Panc1 (cell line): ENCODE measurements at regions not wholly inside any gene's neighbourhood (a gene's known extent, or its start where the extent isn't known, plus 50 kb on each side); places are given as distances from the start of the nearest gene placed in this dataset.
A peak's percentile ranks its signal among the peaks of the same experiment; 100 is the strongest.

Experiments used
- ATAC-seq: fragments of 200-7000 bp; cut with Tn5 transposase; 2 replicates; pipeline ENCODE4 v1.9.1; 2020; ENCODE audit warnings: mild to moderate bottlenecking, moderate library complexity
- BruUV-seq: library from RNA; stranded (reverse); fragments of 400-500 nt; replicated peaks from 2 replicates; lab custom pipeline; 2021; lab: Mats Ljungman, UMichigan
- CTCF ChIA-PET: fragments of 300-600 bp; sonication (Branson Sonifier 250); formaldehyde crosslinking; loops from one replicate; lab custom pipeline; 2022; ENCODE audit warnings: antibody characterized with exemption; lab: Charles Lee
- POLR2A ChIA-PET: fragments of 300-600 bp; sonication (Branson Sonifier 250); formaldehyde crosslinking; loops from one replicate; lab custom pipeline; 2022; ENCODE audit warnings: antibody characterized with exemption; lab: Charles Lee
- DNase-seq: peaks from one replicate; pipeline ENCODE4 v3.0.0-alpha.2; 2010; ENCODE audit warnings: low read depth, low spot score
- H3K27ac ChIP-seq: 2 replicates; pipeline ENCODE4 v1.5.1; 2011; ENCODE audit warnings: mild to moderate bottlenecking, low read length, inconsistent platforms
- H3K27me3 ChIP-seq: fragments of 200-500 bp; sonication (Bioruptor generic); 2 replicates; pipeline ENCODE4 v1.6.0; 2014; ENCODE audit warnings: low read length, inconsistent platforms; ENCODE audit not compliant: control insufficient read depth, insufficient read depth
- H3K36me3 ChIP-seq: fragments of 200-500 bp; sonication (Bioruptor generic); 2 replicates; pipeline ENCODE4 v1.5.1; 2014; ENCODE audit warnings: inconsistent platforms, mild to moderate bottlenecking, low read length, moderate library complexity; ENCODE audit not compliant: control insufficient read depth, insufficient read depth
- H3K4me1 ChIP-seq: 2 replicates; pipeline ENCODE4 v1.5.1; 2011; ENCODE audit warnings: inconsistent platforms, mild to moderate bottlenecking, low read length, moderate library complexity; ENCODE audit not compliant: control insufficient read depth, insufficient read depth
- H3K4me3 ChIP-seq, 2 experiments: 2 replicates each; pipeline ENCODE4 v1.5.1; 2011 to 2012; ENCODE audit warnings: low read depth in 2 of 2, low read length in 2 of 2, mild to moderate bottlenecking in 2 of 2, inconsistent platforms in 1 of 2, moderate library complexity in 1 of 2
- H3K9me3 ChIP-seq: fragments of 200-500 bp; sonication (Bioruptor generic); 2 replicates; pipeline ENCODE4 v1.5.1; 2014; ENCODE audit warnings: low read depth, mild to moderate bottlenecking, inconsistent platforms, low read length, moderate library complexity; ENCODE audit not compliant: control insufficient read depth, insufficient read depth
- CTCF ChIP-seq: fragments of 450-650 bp; IDR thresholded peaks from 2 replicates; pipeline ENCODE4 v1.5.1; 2017; ENCODE audit warnings: mild to moderate bottlenecking
- POLR2AphosphoS5 ChIP-seq: IDR thresholded peaks from 2 replicates; pipeline ENCODE4 v1.6.1; 2012; ENCODE audit warnings: mild to moderate bottlenecking, low read depth, low read length, moderate library complexity
- SIN3A ChIP-seq: IDR thresholded peaks from 2 replicates; pipeline ENCODE4 v1.6.1; 2012; ENCODE audit warnings: low read depth, mild to moderate bottlenecking, low read length, moderate library complexity, borderline replicate concordance; ENCODE audit not compliant: insufficient read depth
- TCF7L2 ChIP-seq: IDR thresholded peaks from 2 replicates; pipeline ENCODE4 v1.6.1; 2011; ENCODE audit warnings: mild to moderate bottlenecking, low read depth, low read length, inconsistent platforms
- in situ Hi-C: cut with HindIII; loops from 2 replicates; pipeline ENCODE4 v1.10.0; 2016; ENCODE audit warnings: low sequenced_read_pairs, low pct_unique_long_range_greater_than_20kb
- intact Hi-C: fragments of 100-400 bp; cut with micrococcal nuclease; formaldehyde crosslinking; loops from one replicate; pipeline ENCODE4 v1.10.0; 2022; ENCODE audit not compliant: unreplicated experiment
- TF ChIP-seq, protein P1 (sequence below), 2 experiments: IDR thresholded peaks; 2 replicates each; pipeline ENCODE4 v1.6.1; 2011 to 2012; ENCODE audit warnings: low read depth in 2 of 2, control low read depth in 1 of 2, low read length in 1 of 2, mild to moderate bottlenecking in 1 of 2, moderate library complexity in 1 of 2; ENCODE audit not compliant: insufficient read depth in 1 of 2

DNA sequence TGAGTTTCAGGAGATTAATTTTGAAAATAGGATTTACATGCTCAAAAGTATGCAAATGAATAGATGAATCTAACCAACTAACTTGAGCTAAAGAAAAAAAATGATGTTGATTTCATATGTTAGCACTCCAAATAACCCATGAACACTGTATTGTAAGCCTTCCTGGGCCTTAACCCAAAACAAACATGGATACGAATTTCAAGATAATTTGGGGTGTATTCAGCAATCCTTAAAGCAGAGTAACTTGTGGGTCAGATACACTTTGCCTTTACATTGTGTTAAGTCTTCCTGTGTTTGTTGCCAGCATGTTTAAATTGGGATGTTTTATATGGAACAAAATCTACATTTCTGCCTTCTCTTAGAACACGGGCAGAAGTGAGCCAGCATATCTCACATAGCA is 124.2 kb upstream of the WDR11 start:
- in situ Hi-C loops: no loop called here
- no peaks in the 10 kb centered on the region for H3K4me1 ChIP-seq
- H3K4me3 ChIP-seq: no peak overlapping the region
- DNase-seq: no peak
- intact Hi-C loops: no loop called here
- ChIA-PET POLR2A (interaction anchor here (0.5 kb wide), 1 partner anchor 47 kb away, joined by 8 read pairs; no protein-coding TSS in a partner anchor), CTCF (no interaction called here)
- TF ChIP-seq TCF7L2: no peak
- no peak for TF ChIP-seq SIN3A
- no peak for TF ChIP-seq POLR2AphosphoS5
- TF ChIP-seq CTCF: no peak
- TF ChIP-seq, protein P1, sequence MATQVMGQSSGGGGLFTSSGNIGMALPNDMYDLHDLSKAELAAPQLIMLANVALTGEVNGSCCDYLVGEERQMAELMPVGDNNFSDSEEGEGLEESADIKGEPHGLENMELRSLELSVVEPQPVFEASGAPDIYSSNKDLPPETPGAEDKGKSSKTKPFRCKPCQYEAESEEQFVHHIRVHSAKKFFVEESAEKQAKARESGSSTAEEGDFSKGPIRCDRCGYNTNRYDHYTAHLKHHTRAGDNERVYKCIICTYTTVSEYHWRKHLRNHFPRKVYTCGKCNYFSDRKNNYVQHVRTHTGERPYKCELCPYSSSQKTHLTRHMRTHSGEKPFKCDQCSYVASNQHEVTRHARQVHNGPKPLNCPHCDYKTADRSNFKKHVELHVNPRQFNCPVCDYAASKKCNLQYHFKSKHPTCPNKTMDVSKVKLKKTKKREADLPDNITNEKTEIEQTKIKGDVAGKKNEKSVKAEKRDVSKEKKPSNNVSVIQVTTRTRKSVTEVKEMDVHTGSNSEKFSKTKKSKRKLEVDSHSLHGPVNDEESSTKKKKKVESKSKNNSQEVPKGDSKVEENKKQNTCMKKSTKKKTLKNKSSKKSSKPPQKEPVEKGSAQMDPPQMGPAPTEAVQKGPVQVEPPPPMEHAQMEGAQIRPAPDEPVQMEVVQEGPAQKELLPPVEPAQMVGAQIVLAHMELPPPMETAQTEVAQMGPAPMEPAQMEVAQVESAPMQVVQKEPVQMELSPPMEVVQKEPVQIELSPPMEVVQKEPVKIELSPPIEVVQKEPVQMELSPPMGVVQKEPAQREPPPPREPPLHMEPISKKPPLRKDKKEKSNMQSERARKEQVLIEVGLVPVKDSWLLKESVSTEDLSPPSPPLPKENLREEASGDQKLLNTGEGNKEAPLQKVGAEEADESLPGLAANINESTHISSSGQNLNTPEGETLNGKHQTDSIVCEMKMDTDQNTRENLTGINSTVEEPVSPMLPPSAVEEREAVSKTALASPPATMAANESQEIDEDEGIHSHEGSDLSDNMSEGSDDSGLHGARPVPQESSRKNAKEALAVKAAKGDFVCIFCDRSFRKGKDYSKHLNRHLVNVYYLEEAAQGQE (IDR thresholded peaks at IDR 0.05; ENCODE audit: insufficient read depth in 1 of 2, low read depth in 2 of 2, low read length in 1 of 2): no peak
- H3K9me3 ChIP-seq: no peaks in the 10 kb centered on the region
- ATAC-seq: no peak
- BruUV-seq: no TSS peak
- H3K36me3 ChIP-seq: no peaks in the 10 kb centered on the region
- H3K27me3 ChIP-seq: no peaks in the 10 kb centered on the region
- no peak overlapping the region for H3K27ac ChIP-seq

- H3K27me3 ChIP-seq: no peaks in the 10 kb centered on the region
- no peaks in the 10 kb centered on the region for H3K36me3 ChIP-seq
- intact Hi-C loops (no loop called here), in situ Hi-C loops (no loop called here)
- DNase-seq (no peak), ATAC-seq (no peak)
- no peaks in the 10 kb centered on the region for H3K4me1 ChIP-seq
- no peak overlapping the region for H3K27ac ChIP-seq
- POLR2A ChIA-PET: no interaction called here
- CTCF ChIA-PET: no interaction called here
- no TSS peak for BruUV-seq
- H3K9me3 ChIP-seq: no peaks in the 10 kb centered on the region
- no peak overlapping the region for H3K4me3 ChIP-seq
- TF ChIP-seq TCF7L2: 0 out of 2 replicates have a peak, but pooled peaks have one; percentile 24
- no peak for TF ChIP-seq SIN3A
These were observed 121.6 kb upstream of the WDR11 start for GRCh38 chr10:120729547-120729946.

DNA sequence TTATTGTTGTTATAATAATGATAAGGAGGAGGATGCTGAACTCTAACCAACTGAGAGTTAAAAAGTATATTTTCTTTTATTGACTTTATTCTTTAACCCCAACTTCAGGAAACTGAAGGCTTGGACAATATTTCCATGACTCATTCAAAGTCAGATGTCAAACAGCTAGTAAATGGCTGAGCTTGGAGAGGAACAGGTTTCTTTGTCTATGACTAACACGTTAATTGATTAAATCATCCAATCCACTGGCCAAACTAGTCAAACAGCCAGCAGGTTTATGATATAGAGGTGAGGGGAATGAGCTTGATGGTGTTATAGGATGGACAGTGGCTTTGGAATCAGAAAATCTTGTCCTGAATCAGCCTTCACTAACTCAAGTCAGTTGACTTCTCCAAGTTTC is 119.1 kb upstream of the WDR11 start:
- no peak for DNase-seq
- no TSS peak for BruUV-seq
- no peaks in the 10 kb centered on the region for H3K36me3 ChIP-seq
- no peak overlapping the region for H3K4me3 ChIP-seq
- intact Hi-C loops: no loop called here
- no peak for ATAC-seq
- ChIA-PET POLR2A (no interaction called here), CTCF (no interaction called here)
- H3K4me1 ChIP-seq: no peaks in the 10 kb centered on the region
- TF ChIP-seq SIN3A: no peak
- no peak for TF ChIP-seq TCF7L2
- TF ChIP-seq, protein P1 (IDR thresholded peaks at IDR 0.05; ENCODE audit: insufficient read depth in 1 of 2, low read depth in 2 of 2, low read length in 1 of 2): no peak
- TF ChIP-seq CTCF: no peak
- no peak for TF ChIP-seq POLR2AphosphoS5
- no peaks in the 10 kb centered on the region for H3K27me3 ChIP-seq
- no peak overlapping the region for H3K27ac ChIP-seq
- H3K9me3 ChIP-seq: no peaks in the 10 kb centered on the region
- in situ Hi-C loops: no loop called here
